ENCODE measurements at regions not wholly inside any gene's neighbourhood (a gene's known extent, or its start where the extent isn't known, plus 50 kb on each side); places are given as distances from the start of the nearest gene placed in this dataset.
"Not testable (repeated sequence)": the region's sequence is repeated elsewhere in the genome, so short reads cannot be mapped to it uniquely, and the experiment has no call there.

GRCh38 chr4:184280591-184281071 is 63.0 kb upstream of the ENPP6 start:
- DNase-seq: no peak

- no peak for DNase-seq
Measured at GRCh38 chr4:184280137-184280536, 62.5 kb upstream of the ENPP6 start.

GRCh38 chr4:184279496-184280061 is 61.9 kb upstream of the ENPP6 start:
- DNase-seq: no peak

GRCh38 chr4:184277769-184278168 is 60.1 kb upstream of the ENPP6 start:
- DNase-seq: not testable (repeated sequence)

- not testable (repeated sequence) for DNase-seq
Measured at GRCh38 chr4:184277010-184277409, 59.3 kb upstream of the ENPP6 start.

- DNase-seq: not testable (repeated sequence)
Measured at GRCh38 chr4:184276346-184276745, 58.7 kb upstream of the ENPP6 start.

GRCh38 chr4:184275766-184276165 is 58.1 kb upstream of the ENPP6 start:
- DNase-seq: no peak

- DNase-seq: no peak
Measured at GRCh38 chr4:184274286-184274951, 56.7 kb upstream of the ENPP6 start.

- no peak for DNase-seq
Measured at GRCh38 chr4:184273166-184274147, 55.8 kb upstream of the ENPP6 start.

GRCh38 chr4:184270808-184271413 is 53.2 kb upstream of the ENPP6 start:
- DNase-seq: no peak

- DNase-seq: no peak
Measured at GRCh38 chr4:184269879-184270430, 52.3 kb upstream of the ENPP6 start.

- DNase-seq: no peak
Measured at GRCh38 chr4:184268584-184269160, 51.0 kb upstream of the ENPP6 start.

GRCh38 chr4:184267673-184268583 is 50.3 kb upstream of the ENPP6 start:
- DNase-seq: no peak
